ENCODE measurements at regions not wholly inside any gene's neighbourhood (a gene's known extent, or its start where the extent isn't known, plus 50 kb on each side); places are given as distances from the start of the nearest gene placed in this dataset.

DNA sequence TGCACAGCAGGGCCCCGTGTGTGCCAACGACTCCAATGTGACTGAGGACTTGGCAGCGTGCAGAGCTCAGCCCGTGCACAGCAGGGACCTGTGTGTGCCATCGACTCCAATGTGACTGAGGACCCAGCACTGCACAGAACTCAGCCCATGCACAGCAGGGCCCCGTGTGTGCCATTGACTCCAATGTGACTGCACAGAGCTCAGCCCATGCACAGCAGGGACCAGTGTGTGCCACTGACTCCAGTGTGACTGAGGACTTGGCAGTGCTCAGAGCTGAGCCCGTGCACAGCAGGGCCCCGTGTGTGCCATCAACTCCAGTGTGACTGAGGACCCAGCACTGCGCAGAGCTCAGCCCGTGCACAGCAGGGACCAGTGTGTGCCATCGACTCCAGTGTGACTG lies 347.8 kb upstream of the B3GAT1 start:
- Histone ChIP-seq H4K20me1 (ENCODE audit: insufficient read depth, low read length) (no peaks in the 10 kb centered on the region), H3K27ac (ENCODE audit: extremely low read length, insufficient read depth, low read length) (no peak overlapping the region), H3K27me3 (ENCODE audit: control insufficient read depth in 1 of 2, insufficient read depth in 2 of 2, low read length in 2 of 2) (peaks cover 0 to 4% of the 10 kb centered on the region in 2 experiments; a peak in 2 of 5 replicates), H3K9ac (ENCODE audit: insufficient read depth, low read depth, low read length) (no peak overlapping the region), H3K4me2 (ENCODE audit: low read depth, low read length) (no peak overlapping the region), H3K4me1 (ENCODE audit: insufficient read depth, low read length) (no peaks in the 10 kb centered on the region), H3K36me3 (replicated peaks in 1 of 2; ENCODE audit: control insufficient read depth in 1 of 2, insufficient read depth in 2 of 2, low read length in 2 of 2) (no peaks in the 10 kb centered on the region), H3K79me2 (ENCODE audit: insufficient read depth, low read length) (no peaks in the 10 kb centered on the region), H2AFZ (ENCODE audit: low read length) (no peak overlapping the region), H3K4me3 (replicated peaks in 1 of 3; ENCODE audit: insufficient read depth in 1 of 3, low read depth in 2 of 3, low read length in 3 of 3) (no peak overlapping the region), H3K9me3 (ENCODE audit: low read length) (no peaks in the 10 kb centered on the region)
- no TSS peak for BruUV-seq (replicated peaks)
- FAIRE-seq = no peak
- POLR2A ChIA-PET = no interaction called here
- no peak for ATAC-seq
- DNase-seq (ENCODE audit: low spot score) = no peak
- in situ Hi-C loops (cut with HindIII; ENCODE audit: extremely low pct_ligation_motif_present, low pct_unique_long_range_greater_than_20kb) = loop anchor here (10.0 kb wide), 1 partner anchor 65 kb away; no protein-coding TSS in a partner anchor
- 0% methylated on average over 1 of the region's 11 CpGs for WGBS (ENCODE audit: low lambda C conversion rate)
- CTCF ChIA-PET (ENCODE audit: low intra/inter-chr PET ratio, low total read pairs) = no interaction called here
- intact Hi-C loops (cut with micrococcal nuclease; ENCODE audit: unreplicated experiment) = no loop called here
- TF ChIP-seq, protein P1, sequence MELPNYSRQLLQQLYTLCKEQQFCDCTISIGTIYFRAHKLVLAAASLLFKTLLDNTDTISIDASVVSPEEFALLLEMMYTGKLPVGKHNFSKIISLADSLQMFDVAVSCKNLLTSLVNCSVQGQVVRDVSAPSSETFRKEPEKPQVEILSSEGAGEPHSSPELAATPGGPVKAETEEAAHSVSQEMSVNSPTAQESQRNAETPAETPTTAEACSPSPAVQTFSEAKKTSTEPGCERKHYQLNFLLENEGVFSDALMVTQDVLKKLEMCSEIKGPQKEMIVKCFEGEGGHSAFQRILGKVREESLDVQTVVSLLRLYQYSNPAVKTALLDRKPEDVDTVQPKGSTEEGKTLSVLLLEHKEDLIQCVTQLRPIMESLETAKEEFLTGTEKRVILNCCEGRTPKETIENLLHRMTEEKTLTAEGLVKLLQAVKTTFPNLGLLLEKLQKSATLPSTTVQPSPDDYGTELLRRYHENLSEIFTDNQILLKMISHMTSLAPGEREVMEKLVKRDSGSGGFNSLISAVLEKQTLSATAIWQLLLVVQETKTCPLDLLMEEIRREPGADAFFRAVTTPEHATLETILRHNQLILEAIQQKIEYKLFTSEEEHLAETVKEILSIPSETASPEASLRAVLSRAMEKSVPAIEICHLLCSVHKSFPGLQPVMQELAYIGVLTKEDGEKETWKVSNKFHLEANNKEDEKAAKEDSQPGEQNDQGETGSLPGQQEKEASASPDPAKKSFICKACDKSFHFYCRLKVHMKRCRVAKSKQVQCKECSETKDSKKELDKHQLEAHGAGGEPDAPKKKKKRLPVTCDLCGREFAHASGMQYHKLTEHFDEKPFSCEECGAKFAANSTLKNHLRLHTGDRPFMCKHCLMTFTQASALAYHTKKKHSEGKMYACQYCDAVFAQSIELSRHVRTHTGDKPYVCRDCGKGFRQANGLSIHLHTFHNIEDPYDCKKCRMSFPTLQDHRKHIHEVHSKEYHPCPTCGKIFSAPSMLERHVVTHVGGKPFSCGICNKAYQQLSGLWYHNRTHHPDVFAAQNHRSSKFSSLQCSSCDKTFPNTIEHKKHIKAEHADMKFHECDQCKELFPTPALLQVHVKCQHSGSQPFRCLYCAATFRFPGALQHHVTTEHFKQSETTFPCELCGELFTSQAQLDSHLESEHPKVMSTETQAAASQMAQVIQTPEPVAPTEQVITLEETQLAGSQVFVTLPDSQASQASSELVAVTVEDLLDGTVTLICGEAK (IDR thresholded peaks at IDR 0.05) = no peak
- TF ChIP-seq, protein P1 (CRISPR knock-in tag; IDR thresholded peaks at IDR 0.05) = no peak
- TF ChIP-seq ZFP1 (CRISPR knock-in tag; IDR thresholded peaks at IDR 0.05) (no peak), SP1 (IDR thresholded peaks at IDR 0.05) (no peak), SP1 (CRISPR knock-in tag; IDR thresholded peaks at IDR 0.05) (no peak), HOXD1 (CRISPR knock-in tag; IDR thresholded peaks at IDR 0.05) (no peak), ZNF230 (CRISPR knock-in tag; IDR thresholded peaks at IDR 0.05) (no peak), BORCS8-MEF2B (CRISPR knock-in tag; IDR thresholded peaks at IDR 0.05) (no peak), SRY (CRISPR knock-in tag; IDR thresholded peaks at IDR 0.05) (no peak)
- TF ChIP-seq, protein P2, sequence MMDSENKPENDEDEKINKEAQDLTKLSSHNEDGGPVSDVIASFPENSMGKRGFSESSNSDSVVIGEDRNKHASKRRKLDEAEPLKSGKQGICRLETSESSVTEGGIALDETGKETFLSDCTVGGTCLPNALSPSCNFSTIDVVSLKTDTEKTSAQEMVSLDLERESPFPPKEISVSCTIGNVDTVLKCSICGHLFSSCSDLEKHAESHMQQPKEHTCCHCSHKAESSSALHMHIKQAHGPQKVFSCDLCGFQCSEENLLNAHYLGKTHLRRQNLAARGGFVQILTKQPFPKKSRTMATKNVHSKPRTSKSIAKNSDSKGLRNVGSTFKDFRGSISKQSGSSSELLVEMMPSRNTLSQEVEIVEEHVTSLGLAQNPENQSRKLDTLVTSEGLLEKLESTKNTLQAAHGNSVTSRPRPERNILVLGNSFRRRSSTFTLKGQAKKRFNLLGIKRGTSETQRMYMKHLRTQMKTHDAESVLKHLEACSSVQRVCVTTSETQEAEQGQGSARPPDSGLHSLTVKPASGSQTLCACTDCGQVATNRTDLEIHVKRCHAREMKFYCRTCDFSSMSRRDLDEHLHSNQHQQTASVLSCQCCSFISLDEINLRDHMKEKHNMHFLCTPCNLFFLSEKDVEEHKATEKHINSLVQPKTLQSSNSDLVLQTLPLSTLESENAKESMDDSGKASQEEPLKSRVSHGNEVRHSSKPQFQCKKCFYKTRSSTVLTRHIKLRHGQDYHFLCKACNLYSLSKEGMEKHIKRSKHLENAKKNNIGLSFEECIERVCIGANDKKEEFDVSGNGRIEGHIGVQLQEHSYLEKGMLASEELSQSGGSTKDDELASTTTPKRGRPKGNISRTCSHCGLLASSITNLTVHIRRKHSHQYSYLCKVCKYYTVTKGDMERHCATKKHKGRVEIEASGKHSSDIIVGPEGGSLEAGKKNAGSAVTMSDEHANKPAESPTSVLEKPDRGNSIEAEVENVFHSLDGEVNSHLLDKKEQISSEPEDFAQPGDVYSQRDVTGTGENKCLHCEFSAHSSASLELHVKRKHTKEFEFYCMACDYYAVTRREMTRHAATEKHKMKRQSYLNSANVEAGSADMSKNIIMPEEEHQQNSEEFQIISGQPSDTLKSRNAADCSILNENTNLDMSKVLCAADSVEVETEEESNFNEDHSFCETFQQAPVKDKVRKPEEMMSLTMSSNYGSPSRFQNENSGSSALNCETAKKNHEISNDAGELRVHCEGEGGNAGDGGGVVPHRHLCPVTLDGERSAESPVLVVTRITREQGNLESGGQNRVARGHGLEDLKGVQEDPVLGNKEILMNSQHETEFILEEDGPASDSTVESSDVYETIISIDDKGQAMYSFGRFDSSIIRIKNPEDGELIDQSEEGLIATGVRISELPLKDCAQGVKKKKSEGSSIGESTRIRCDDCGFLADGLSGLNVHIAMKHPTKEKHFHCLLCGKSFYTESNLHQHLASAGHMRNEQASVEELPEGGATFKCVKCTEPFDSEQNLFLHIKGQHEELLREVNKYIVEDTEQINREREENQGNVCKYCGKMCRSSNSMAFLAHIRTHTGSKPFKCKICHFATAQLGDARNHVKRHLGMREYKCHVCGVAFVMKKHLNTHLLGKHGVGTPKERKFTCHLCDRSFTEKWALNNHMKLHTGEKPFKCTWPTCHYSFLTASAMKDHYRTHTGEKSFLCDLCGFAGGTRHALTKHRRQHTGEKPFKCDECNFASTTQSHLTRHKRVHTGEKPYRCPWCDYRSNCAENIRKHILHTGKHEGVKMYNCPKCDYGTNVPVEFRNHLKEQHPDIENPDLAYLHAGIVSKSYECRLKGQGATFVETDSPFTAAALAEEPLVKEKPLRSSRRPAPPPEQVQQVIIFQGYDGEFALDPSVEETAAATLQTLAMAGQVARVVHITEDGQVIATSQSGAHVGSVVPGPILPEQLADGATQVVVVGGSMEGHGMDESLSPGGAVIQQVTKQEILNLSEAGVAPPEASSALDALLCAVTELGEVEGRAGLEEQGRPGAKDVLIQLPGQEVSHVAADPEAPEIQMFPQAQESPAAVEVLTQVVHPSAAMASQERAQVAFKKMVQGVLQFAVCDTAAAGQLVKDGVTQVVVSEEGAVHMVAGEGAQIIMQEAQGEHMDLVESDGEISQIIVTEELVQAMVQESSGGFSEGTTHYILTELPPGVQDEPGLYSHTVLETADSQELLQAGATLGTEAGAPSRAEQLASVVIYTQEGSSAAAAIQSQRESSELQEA (CRISPR knock-in tag; IDR thresholded peaks at IDR 0.05; ENCODE audit: not compliant biosample characterization) = no peak
